Stimulated activated CD8-positive, alpha-beta memory T cell treated with anti-CD3 and anti-CD28 coated beads, Interleukin-4, amount 100 ng/mL, for 4 hours (primary cell): ENCODE measurements at regions not wholly inside any gene's neighbourhood (a gene's known extent, or its start where the extent isn't known, plus 50 kb on each side); places are given as distances from the start of the nearest gene placed in this dataset.

Source experiments
- DNase-seq, 2 donors: peaks; one replicate each; pipeline ENCODE4 v3.0.0-alpha.2; 2020; ENCODE audit warnings: low read depth in 2 of 2, low spot score in 1 of 2

DNA sequence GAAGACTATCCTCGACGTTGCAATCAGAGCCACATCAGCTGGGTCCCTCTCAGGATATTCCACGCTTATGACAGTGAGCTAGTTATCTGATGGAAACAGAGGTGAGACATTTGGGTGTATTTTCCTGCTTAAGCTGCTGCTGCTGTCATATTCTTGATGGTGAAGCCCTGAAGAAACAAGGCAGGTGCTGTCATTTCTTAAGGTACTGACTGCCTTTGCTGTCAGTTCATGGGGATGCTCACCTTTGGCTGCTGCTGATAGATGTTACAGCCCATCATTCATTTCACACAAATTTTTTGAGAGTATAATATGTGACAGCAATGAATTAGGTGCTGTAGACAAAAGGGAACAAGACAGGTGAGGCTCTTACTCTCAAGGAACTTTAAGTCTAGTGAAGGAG, 577.4 kb downstream of the LMO4 start:
- no peak for DNase-seq

- DNase-seq = no peak
Measured at GRCh38 chr1:87913361-87913760, 584.7 kb downstream of the LMO4 start.

DNA sequence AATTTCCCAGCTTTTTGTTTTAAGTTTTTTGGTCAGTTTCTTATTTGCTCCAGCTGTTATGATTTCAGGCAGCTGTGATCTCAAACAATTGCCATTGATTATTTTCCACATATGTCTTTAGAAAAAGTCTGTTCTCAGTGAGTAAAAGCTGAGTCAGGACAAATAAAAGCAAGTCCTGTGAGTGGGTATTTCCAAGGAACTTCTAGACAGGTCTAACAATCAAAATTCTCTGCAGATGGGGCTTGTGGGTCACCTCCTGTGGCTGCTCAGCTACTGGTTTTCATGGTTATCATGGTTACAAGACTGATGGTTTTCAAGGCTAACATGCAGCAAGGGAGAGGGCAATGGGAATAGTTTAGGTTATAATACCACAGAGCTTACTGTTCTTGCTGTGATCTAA, 585.7 kb downstream of the LMO4 start:
- no peak for DNase-seq

- DNase-seq = no peak
Measured at GRCh38 chr1:87915771-87916170, 587.1 kb downstream of the LMO4 start.

- DNase-seq = no peak
Measured at GRCh38 chr1:87916965-87917364, 588.3 kb downstream of the LMO4 start.

DNA sequence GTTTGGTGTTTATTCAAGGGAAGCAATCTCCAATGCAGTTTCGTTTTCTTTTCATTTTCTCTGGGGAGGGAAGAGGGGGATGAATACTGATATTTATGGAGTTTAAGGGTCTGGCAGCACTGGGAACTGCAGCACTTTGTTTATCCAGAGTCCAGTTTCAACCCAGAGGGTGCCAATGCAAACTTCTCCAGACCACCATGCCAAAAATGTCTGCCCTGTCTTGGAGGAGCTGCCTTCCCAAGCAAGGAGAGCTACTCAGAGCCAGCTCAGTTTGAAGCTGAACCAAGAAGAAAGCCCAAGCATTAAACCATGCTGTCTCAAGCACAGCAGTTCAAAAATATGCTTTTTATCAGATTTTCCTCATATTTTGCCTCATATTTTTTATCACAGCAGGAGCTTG, 589.7 kb downstream of the LMO4 start:
- no peak for DNase-seq

DNA sequence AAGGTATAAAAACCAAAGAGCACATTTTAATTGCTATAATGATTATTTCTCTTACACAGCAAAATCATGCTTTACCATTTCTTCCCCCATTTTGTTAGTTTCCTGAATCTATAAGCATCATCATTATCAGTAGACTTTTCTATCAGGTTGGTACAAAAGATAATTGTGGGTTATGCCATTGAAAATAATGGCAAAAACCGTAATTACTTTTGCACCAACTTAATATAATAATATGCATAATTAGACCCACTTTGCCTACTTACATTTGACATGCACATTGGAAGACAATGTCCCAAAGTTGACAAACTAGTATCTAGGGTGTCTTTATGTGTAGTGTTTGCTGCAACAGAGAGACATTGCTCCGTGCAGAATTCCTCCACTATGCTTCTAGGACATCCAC, 594.2 kb downstream of the LMO4 start:
- DNase-seq = no peak

DNA sequence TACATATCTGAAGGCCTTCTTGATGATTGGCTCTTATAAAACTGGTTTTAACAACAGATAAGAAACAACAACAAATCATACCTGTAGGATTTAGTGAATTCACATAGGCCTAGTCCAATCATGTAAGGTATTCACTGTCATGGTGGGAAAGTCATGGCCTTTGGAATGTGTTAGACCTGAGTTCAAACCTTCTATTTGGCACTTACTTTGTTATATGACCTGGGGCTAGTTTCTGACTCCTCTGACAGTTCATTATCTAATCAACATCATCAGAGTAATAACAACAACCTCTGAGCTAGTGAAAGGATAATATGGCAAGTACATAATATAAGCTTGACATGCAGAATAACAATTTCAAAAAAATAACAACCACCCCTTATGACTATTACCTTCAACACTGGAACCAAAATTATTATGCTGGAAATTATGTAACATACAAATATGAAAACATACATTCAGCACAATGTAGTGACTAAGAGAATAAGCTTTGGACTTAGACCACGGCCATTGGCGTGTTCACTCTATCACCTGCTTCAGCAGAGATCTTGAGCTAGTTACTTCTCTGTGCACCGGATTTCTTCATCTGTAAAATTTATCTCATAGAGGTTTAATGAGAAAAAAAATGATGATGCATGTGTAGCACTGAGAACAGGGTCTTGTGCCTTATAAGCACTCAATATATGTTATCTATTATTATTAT, 597.6 kb downstream of the LMO4 start:
- DNase-seq = no peak

DNA sequence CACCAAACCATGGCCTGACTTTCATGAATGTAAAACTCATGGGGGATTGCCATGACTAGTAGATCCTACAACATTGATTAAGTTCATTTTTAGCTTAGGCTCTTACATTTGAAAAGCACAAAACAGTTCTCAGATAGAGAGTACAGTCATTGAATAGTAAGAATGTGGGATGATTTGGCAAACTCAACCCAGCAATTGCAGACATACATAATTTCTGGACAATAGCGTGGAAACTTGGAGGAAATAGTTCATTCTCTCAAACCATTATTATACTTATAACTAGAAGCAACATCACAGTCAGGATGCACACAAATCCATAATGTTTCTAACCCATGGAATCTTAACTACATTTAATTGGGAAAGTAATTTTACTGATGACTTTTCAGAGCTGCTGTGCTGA, 598.2 kb downstream of the LMO4 start:
- DNase-seq = no peak

DNA sequence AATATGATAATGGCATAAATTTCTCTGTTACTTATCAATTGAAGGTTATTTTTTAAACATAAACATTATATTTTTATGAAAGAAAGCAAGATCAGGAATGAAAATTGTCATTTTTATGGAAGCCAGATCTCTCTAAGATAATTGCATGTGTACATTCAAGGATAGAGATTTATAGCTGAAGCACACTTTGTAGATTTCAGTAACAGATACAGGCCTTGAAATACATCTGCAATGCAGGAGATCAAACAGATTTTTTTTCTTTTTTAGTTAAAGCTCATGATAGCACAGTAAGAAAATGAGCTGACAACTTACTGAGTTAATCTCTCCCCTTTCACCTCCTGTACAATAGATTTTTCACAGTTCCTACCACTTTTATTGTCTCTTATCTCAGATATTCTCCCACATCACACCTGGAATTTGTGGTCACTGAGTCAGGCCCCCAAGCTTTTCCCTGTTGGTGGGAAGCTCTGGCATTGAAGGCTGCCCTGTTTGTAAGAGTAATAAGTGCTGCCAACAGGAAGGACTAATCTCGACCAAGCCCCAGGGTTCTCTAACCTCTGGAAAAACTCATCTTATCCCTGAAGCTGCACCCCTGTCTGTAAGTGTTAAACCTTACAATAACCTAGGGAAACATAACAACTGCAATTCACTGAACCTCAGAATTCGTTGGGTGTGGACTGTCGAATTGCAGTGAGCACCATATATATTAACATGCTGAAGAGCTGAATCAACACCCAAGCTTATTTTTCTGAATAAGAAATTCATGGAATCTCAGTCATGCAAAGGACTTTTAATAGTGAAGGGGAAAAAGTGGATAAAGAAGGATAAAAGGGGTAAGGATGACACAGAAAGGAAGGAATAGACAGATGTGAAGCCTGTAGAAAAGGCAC, 599.0 kb downstream of the LMO4 start:
- no peak for DNase-seq

DNA sequence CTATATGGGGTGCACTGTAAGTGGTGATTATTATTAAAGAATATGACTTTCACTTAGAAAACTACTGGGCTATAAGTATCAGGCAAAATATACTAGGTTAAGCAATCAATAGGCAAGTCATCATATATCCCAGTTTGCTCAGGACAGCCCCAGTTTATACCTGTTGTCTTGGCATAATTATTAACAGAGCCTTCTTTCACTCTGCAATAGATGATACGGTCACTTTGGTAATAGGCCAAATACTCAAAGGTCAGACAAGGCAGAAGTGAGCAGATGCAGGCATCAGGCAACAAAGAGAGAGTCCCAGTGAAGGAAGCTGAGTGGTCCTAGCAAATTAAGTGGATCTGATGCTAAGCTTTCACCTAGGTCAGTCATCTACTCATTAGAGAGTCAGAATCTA, 599.9 kb downstream of the LMO4 start:
- DNase-seq = no peak

- no peak for DNase-seq
Measured at GRCh38 chr1:87929906-87930305, 601.2 kb downstream of the LMO4 start.

GRCh38 chr1:87930796-87931195, 602.1 kb downstream of the LMO4 start:
- DNase-seq = no peak

GRCh38 chr1:87933171-87933570, 604.5 kb downstream of the LMO4 start:
- DNase-seq = no peak

- DNase-seq = no peak
Measured at GRCh38 chr1:87935130-87935529, 606.5 kb downstream of the LMO4 start.

DNA sequence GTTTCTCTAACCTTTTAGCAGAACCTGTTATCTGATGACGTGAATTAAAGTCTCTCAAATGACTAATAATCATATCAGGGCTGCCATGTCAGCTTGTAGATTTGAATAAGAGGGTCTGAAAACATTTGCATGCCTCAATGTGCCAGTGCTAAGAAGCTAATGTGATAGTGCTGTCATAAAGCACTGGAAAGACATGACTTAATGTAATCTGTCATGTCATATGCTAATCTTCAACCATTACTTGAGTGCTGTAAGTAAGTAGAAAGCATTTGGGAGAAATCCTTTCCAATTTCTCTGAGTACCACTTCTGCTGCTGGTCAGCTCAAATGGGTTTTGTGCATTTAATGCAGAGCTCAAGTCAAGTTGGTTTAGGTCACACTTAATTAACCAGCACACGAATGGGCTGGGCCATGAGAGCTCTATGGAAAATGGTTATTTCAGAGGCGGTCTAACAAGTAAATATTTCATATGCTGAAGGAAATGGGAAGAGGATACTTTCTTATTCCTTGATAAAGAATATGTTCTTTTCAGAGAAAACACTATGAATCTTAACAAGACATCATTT, 609.2 kb downstream of the LMO4 start:
- no peak for DNase-seq

DNA sequence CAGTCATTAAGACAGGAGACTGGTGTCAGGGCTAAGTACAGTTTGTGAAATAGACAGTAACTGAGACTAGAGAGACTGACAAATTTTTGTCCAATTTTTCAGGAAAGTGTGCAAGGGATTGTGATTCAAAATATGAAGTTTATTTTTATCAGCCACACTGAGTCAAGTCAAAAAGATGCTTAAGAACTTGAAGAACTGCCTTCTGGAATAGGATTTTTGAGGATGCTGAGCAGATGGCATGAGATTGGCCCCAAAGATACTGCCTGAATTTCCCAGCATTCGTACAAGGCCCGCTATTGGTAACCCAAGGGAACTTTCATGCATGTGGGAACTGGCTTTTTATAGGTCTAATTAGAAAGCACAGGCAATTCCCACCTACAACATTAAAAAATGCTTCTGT, 610.0 kb downstream of the LMO4 start:
- no peak for DNase-seq

- no peak for DNase-seq
Measured at GRCh38 chr1:87939444-87939843, 610.8 kb downstream of the LMO4 start.

DNA sequence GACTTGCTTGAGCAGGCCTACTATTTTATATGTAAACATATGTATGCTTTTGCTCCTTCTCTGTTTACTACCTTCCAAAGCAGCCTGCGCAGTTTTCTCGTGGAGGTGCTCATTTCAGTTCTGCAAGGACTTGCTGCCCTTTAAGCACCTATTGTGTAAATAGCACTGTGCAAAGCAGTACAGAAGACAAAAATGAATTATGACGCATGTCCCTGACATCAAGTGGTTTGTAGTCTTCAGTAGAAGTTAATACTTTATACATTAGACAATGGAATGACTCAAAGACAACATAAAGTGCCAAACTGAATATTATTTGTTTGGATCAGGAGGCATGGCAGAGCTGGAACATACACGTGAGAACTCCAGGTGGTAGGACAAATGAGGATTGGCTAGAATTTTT, 611.7 kb downstream of the LMO4 start:
- DNase-seq = no peak

GRCh38 chr1:87941337-87941946, 612.8 kb downstream of the LMO4 start:
- no peak for DNase-seq

DNA sequence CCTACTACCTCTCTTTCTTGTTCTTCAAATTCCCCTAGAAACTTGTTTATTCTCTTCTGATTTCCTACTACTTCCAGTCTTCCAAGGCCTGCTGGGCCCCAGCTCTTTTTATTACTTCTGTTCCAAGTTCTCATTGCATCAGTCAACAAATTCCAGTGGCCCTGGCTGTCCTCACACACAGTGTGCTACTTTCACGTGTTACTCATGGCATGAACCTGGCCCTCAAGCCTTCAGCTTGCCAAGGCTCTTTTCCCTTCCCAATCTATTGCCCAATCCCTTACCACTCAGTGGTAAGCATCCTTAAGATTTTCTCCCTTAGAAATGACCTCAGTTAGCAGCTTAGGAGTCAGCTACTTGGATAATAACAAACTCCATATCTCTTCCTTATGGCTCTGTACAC, 613.5 kb downstream of the LMO4 start:
- no peak for DNase-seq

GRCh38 chr1:87949711-87950110, 621.0 kb downstream of the LMO4 start:
- DNase-seq = no peak
